Heart left ventricle (tissue), 16 donors: ENCODE measurements at regions not wholly inside any gene's neighbourhood (a gene's known extent, or its start where the extent isn't known, plus 50 kb on each side); places are given as distances from the start of the nearest gene placed in this dataset.

Experiments used
- ATAC-seq, 4 donors: fragments of 200-7000 bp; cut with Tn5 transposase; one replicate each; pipeline ENCODE4 v1.9.1; 2020 to 2022; ENCODE audit warnings: moderate library complexity in 4 of 4, mild to moderate bottlenecking in 3 of 4, moderate number of reproducible peaks in 1 of 4
- DNase-seq, 5 donors: peaks; one replicate each; pipeline ENCODE4 v3.0.0-alpha.2; 2020
- H3K27ac ChIP-seq, 12 donors: fragments of 200-600 bp; sonication (generic) in 4 of 12; one replicate each; pipeline versions ENCODE4 v1.5.0 to v1.8.0; 2016 to 2022; ENCODE audit warnings: mild to moderate bottlenecking in 2 of 12
- H3K27me3 ChIP-seq, 9 donors: fragments of 200-600 bp; sonication (generic) in 2 of 9; one replicate each; pipeline versions ENCODE4 v1.5.1 to v1.8.0; 2016 to 2022; ENCODE audit warnings: mild to moderate bottlenecking in 3 of 9
- H3K36me3 ChIP-seq, 9 donors: fragments of 200-600 bp; sonication (generic) in 2 of 9; one replicate each; pipeline versions ENCODE4 v1.5.0 to v1.8.0; 2018 to 2022; ENCODE audit warnings: mild to moderate bottlenecking in 2 of 9
- H3K4me1 ChIP-seq, 12 donors: fragments of 200-600 bp; sonication (generic) in 4 of 12; one replicate each; pipeline versions ENCODE4 v1.5.0 to v1.8.0; 2016 to 2022; ENCODE audit warnings: mild to moderate bottlenecking in 3 of 12
- H3K4me3 ChIP-seq, 12 donors: fragments of 200-600 bp; sonication (generic) in 4 of 12; one replicate each; pipeline versions ENCODE4 v1.5.0 to v1.8.0; 2017 to 2022; ENCODE audit warnings: mild to moderate bottlenecking in 9 of 12, moderate library complexity in 4 of 12
- H3K9me3 ChIP-seq, 12 donors: fragments of 200-600 bp; sonication (generic) in 4 of 12; one replicate each; pipeline versions ENCODE4 v1.5.0 to v1.8.0; 2016 to 2022; ENCODE audit warnings: mild to moderate bottlenecking in 1 of 12
- CTCF ChIP-seq, 12 donors: fragments of 200-600 bp; sonication (generic) in 4 of 12; IDR thresholded peaks; one replicate each; pipeline versions ENCODE4 v1.5.0 to v1.8.0; 2018 to 2022; ENCODE audit warnings: antibody characterized with exemption in 12 of 12, mild to moderate bottlenecking in 5 of 12
- POLR2A ChIP-seq, 2 donors: fragments of 450-650 bp; IDR thresholded peaks; one replicate each; pipeline ENCODE4 v1.6.1; 2017; ENCODE audit warnings: antibody characterized with exemption in 2 of 2, mild to moderate bottlenecking in 2 of 2, moderate library complexity in 2 of 2
- WGBS, 4 donors: extraction: QIAGEN DNeasy Blood & Tissue Kit in 2 of 4; methylation state at CpG; one replicate each; pipeline versions ENCODE4 v1.1.5 to v1.1.7; 2013 to 2018; 5-methylcytosine and 5-hydroxymethylcytosine counted together
- intact Hi-C, 10 donors: fragments of 100-400 bp; cut with DNase I; formaldehyde crosslinking; loops; one replicate each; pipeline versions ENCODE4 v1.11.1 to v1.14.2; 2022
- donor health status: ischemic (EF 13 %, LVEDD 7.1; RV severe dilation, severe dysfunction).
- donor health status: healthy with polysubstance abuse.
- donor health status: DM: no; HTN: yes; CAD: no.
- donor health status: DM: no; HTN: no; CAD: no.
- donor health status: ischemic (EF 25% LVEDD 6.9; RV normal size, moderate dysfunction).
- donor health status: ischemic (EF 25% LVEDD 5.7; RV mildly dilated, moderate dysfunction).
- donor health status: healthy.
- donor health status: DM: yes; HTN: yes; CAD: no.
- donor health status: ischemic (EF 35%, LVEDD 5.7; RV mildly dilated, moderate dysfunction).
- donor health status: nonischemic (EF 11% LVEDD 7.7; RV severe dilation, severe dysfunction).
- donor health status: DM: yes; HTN: yes; CAD: no.
- donor health status: PGD.
- donor health status: ischemic (EF 29% LVEDD 5.4; RV normal size, mild dysfunction).
- donor health status: nonischemic (EF 23%, LVEDD 6.1; RV moderate dilation, normal function).

DNA sequence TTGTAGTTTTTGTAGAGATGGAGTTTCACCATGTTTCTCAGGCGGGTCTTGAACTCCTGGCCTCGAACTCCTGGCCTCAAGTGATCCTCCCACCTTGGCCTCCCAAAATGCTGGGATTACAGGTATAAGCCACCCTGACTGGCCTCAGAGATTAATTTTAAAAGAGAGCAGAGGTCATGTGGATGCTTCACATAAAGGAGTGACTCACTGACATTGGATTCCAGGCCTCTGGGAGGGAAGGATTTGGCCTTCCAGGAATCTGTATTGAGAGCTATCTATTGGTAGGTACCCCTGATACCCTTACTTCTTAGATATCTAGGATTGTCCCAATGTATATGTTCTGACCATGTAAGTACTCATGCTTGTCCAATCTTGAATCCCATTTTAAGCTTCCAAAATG is 138.4 kb downstream of the FAM161A start:
- no peak for ATAC-seq
- no peaks in the 10 kb centered on the region for H3K9me3 ChIP-seq
- H3K4me1 ChIP-seq, result peaks cover 0 to 25% (median 0%) of the 10 kb centered on the region in 12 donors
- no peaks in the 10 kb centered on the region for H3K27me3 ChIP-seq
- 93 to 100% (median 94%) methylated on average over 2 of the region's 2 CpGs for WGBS, 4 donors
- TF ChIP-seq POLR2A (IDR thresholded peaks at IDR 0.05) (no peak), CTCF (IDR thresholded peaks at IDR 0.05) (no peak)
- no peak overlapping the region for H3K4me3 ChIP-seq
- intact Hi-C loops, result no loop called here
- no peak for DNase-seq
- H3K36me3 ChIP-seq, result no peaks in the 10 kb centered on the region
- H3K27ac ChIP-seq, result peak overlapping the region in 1 of 12 donors; percentile 93

DNA sequence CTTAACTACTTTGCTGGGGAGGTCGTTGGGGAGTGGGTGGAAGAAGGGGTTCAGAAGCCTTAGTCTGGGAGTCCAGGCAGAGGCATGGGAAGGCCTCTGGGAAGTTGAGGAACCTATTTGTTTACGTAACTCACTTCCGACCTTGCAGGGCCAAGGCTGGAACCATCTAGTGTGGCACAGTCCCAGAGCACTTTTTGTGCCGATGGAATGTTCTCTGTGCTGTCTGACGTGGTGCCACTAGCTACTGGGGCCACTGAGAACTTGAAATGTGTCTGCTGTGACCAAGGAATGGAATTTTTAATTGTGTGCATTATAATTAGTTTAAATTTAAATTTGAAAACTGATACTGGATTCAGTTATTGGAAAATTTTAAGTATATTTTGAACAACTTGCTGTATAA is 139.7 kb downstream of the FAM161A start:
- WGBS, 4 donors, result 43 to 48% (median 47%) methylated on average over 5 of the region's 5 CpGs
- H3K9me3 ChIP-seq, result no peaks in the 10 kb centered on the region
- no peaks in the 10 kb centered on the region for H3K27me3 ChIP-seq
- peaks cover 0 to 21% (median 0%) of the 10 kb centered on the region in 12 donors for H3K4me1 ChIP-seq
- peak overlapping the region in 10 of 12 donors; percentile 27 to 93 (median 64) for H3K27ac ChIP-seq
- intact Hi-C loops, result loop anchor here in 2 of 10 donors (5.0 kb wide), 2 partner anchors 48 to 177 kb away; partner anchors contain the start of gene XPO1 (in 1 of the 2)
- no peaks in the 10 kb centered on the region for H3K36me3 ChIP-seq
- TF ChIP-seq POLR2A (IDR thresholded peaks at IDR 0.05), result no peak
- no peak for TF ChIP-seq CTCF (IDR thresholded peaks at IDR 0.05)
- ATAC-seq (peak; percentile 85 to 93 (median 88)), DNase-seq (peak in 4 of 5 donors; percentile 23 to 85 (median 57))
- H3K4me3 ChIP-seq, result no peak overlapping the region

- DNase-seq (peak in 1 of 5 donors; percentile 53), ATAC-seq (peak; percentile 71 to 85 (median 80))
- WGBS, 4 donors, result 55 to 68% (median 60%) methylated on average over 6 of the region's 6 CpGs
- no peaks in the 10 kb centered on the region for H3K36me3 ChIP-seq
- no peak overlapping the region for H3K4me3 ChIP-seq
- peaks cover 0 to 19% (median 0%) of the 10 kb centered on the region in 12 donors for H3K4me1 ChIP-seq
- intact Hi-C loops, result loop anchor here in 2 of 10 donors (5.0 kb wide), 2 partner anchors 49 to 176 kb away; partner anchors contain the start of gene XPO1 (in 1 of the 2)
- H3K27me3 ChIP-seq, result no peaks in the 10 kb centered on the region
- peak overlapping the region in 9 of 12 donors; percentile 41 to 93 (median 65) for H3K27ac ChIP-seq
- TF ChIP-seq CTCF (IDR thresholded peaks at IDR 0.05), result no peak
- TF ChIP-seq POLR2A (IDR thresholded peaks at IDR 0.05), result no peak
- H3K9me3 ChIP-seq, result no peaks in the 10 kb centered on the region
These were observed 140.4 kb downstream of the FAM161A start for GRCh38 chr2:61713457-61713856.

- DNase-seq (no peak), ATAC-seq (no peak)
- Histone ChIP-seq H3K27me3 (no peaks in the 10 kb centered on the region), H3K4me3 (no peak overlapping the region), H3K4me1 (peaks cover 0 to 20% (median 0%) of the 10 kb centered on the region in 12 donors), H3K27ac (no peak overlapping the region), H3K9me3 (no peaks in the 10 kb centered on the region), H3K36me3 (no peaks in the 10 kb centered on the region)
- 71 to 82% (median 77%) methylated on average over 4 of the region's 4 CpGs for WGBS, 4 donors
- no peak for TF ChIP-seq POLR2A (IDR thresholded peaks at IDR 0.05)
- no peak for TF ChIP-seq CTCF (IDR thresholded peaks at IDR 0.05)
- intact Hi-C loops, result loop anchor here in 2 of 10 donors (5.0 kb wide), 2 partner anchors 50 to 175 kb away; partner anchors contain the start of gene XPO1 (in 1 of the 2)
These were observed 141.8 kb downstream of the FAM161A start for GRCh38 chr2:61712060-61712459.
